ENCODE measurements at regions not wholly inside any gene's neighbourhood (a gene's known extent, or its start where the extent isn't known, plus 50 kb on each side); places are given as distances from the start of the nearest gene placed in this dataset.

GRCh38 chr11:104830508-104830907 lies 67.8 kb downstream of the CASP12 start:
- DNase-seq = no peak

GRCh38 chr11:104830080-104830479 lies 68.2 kb downstream of the CASP12 start:
- no peak for DNase-seq

- no peak for DNase-seq
Measured at GRCh38 chr11:104826772-104827171, 71.5 kb downstream of the CASP12 start.

GRCh38 chr11:104823657-104824056 lies 74.6 kb downstream of the CASP12 start:
- DNase-seq = peak in 1 of 2 donors; percentile 25

GRCh38 chr11:104820431-104820830 lies 77.8 kb downstream of the CASP12 start:
- no peak for DNase-seq

- no peak for DNase-seq
Measured at GRCh38 chr11:104819603-104820002, 78.7 kb downstream of the CASP12 start.

- no peak for DNase-seq
Measured at GRCh38 chr11:104819107-104819506, 79.2 kb downstream of the CASP12 start.

GRCh38 chr11:104817973-104818372 lies 80.3 kb downstream of the CASP12 start:
- no peak for DNase-seq

- DNase-seq = no peak
Measured at GRCh38 chr11:104813532-104813931, 84.7 kb downstream of the CASP12 start.

- DNase-seq = no peak
Measured at GRCh38 chr11:104812103-104812788, 86.0 kb downstream of the CASP12 start.

GRCh38 chr11:104803776-104804175 lies 94.5 kb downstream of the CASP12 start:
- DNase-seq = peak; percentile 11 to 25

- no peak for DNase-seq
Measured at GRCh38 chr11:104799251-104799650, 99.0 kb downstream of the CASP12 start.

- DNase-seq = peak in 1 of 2 donors; percentile 48
Measured at GRCh38 chr11:104798789-104799188, 99.5 kb downstream of the CASP12 start.

- DNase-seq = no peak
Measured at GRCh38 chr11:104796301-104796700, 102.0 kb downstream of the CASP12 start.

- no peak for DNase-seq
Measured at GRCh38 chr11:104795501-104796213, 102.6 kb downstream of the CASP12 start.

GRCh38 chr11:104792861-104793260 lies 105.4 kb downstream of the CASP12 start:
- DNase-seq = no peak

- no peak for DNase-seq
Measured at GRCh38 chr11:104791896-104792295, 106.4 kb downstream of the CASP12 start.

GRCh38 chr11:104784684-104785460 lies 113.4 kb downstream of the CASP12 start:
- DNase-seq = no peak

GRCh38 chr11:104783241-104783640 lies 115.0 kb downstream of the CASP12 start:
- no peak for DNase-seq

GRCh38 chr11:104782377-104782754 lies 115.9 kb downstream of the CASP12 start:
- DNase-seq = no peak

GRCh38 chr11:104781719-104782376 lies 116.4 kb downstream of the CASP12 start:
- no peak for DNase-seq

- no peak for DNase-seq
Measured at GRCh38 chr11:104781037-104781436, 117.2 kb downstream of the CASP12 start.

All from inflammatory macrophage (primary cell).